ENCODE measurements at regions not wholly inside any gene's neighbourhood (a gene's known extent, or its start where the extent isn't known, plus 50 kb on each side); places are given as distances from the start of the nearest gene placed in this dataset.

- Mint-ChIP-seq H3K9me3 (peaks cover 0 to 3% (median 0%) of the 10 kb centered on the region in 7 donors), H3K27me3 (ENCODE audit: low read depth in 3 of 3) (no peaks in the 10 kb centered on the region), H3K4me3 (no peak overlapping the region), H3K36me3 (peaks cover 1 to 2% of the 10 kb centered on the region in 2 donors), H3K4me1 (peaks cover 42% of the 10 kb centered on the region), H3K27ac (no peak overlapping the region)
- Histone ChIP-seq H3K4me1 (ENCODE audit: control insufficient read depth in 1 of 2, insufficient read depth in 2 of 2, low read length in 2 of 2) (peaks cover 36 to 42% of the 10 kb centered on the region in 2 donors), H3K36me3 (replicated peaks in 1 of 2; ENCODE audit: control insufficient read depth in 1 of 2, insufficient read depth in 2 of 2, low read length in 2 of 2) (no peaks in the 10 kb centered on the region), H3K4me2 (replicated peaks; ENCODE audit: extremely low read depth, low read length, poor library complexity, severe bottlenecking) (no peak overlapping the region), H3K27me3 (ENCODE audit: control insufficient read depth in 2 of 2, insufficient read depth in 2 of 2, low read length in 2 of 2) (no peaks in the 10 kb centered on the region), H3K9ac (ENCODE audit: insufficient read depth, low read length, poor library complexity, severe bottlenecking) (no peak overlapping the region), H3K9me3 (replicated peaks in 1 of 2; ENCODE audit: control insufficient read depth in 1 of 2, insufficient read depth in 1 of 2, low read length in 2 of 2) (no peaks in the 10 kb centered on the region), H3K4me3 (replicated peaks in 1 of 3; ENCODE audit: low read depth in 2 of 3, low read length in 3 of 3) (no peak overlapping the region), H3K27ac (ENCODE audit: low read depth in 1 of 2, low read length in 2 of 2) (no peak overlapping the region), H2AFZ (ENCODE audit: insufficient read depth, low read depth, low read length, poor library complexity, severe bottlenecking) (no peak overlapping the region), H4K20me1 (ENCODE audit: insufficient read depth, low read length) (no peaks in the 10 kb centered on the region), H3K79me2 (ENCODE audit: insufficient read depth, low read length) (no peaks in the 10 kb centered on the region)
- DNase-seq: no peak
- intact Hi-C loops (cut with micrococcal nuclease): loop anchor here in 1 of 2 donors (10.0 kb wide), 2 partner anchors 46 to 134 kb away; partner anchors contain the start of gene TGFBR2
- WGBS (ENCODE audit: insufficient coverage): no CpG with 5 or more reads among the region's 2 CpGs
- no peak for TF ChIP-seq CTCF (IDR thresholded peaks at IDR 0.05)
These were observed 135.3 kb upstream of the TGFBR2 start for GRCh38 chr3:30471066-30471465.

- no peak for TF ChIP-seq CTCF (IDR thresholded peaks at IDR 0.05)
- intact Hi-C loops (cut with micrococcal nuclease): loop anchor here in 1 of 2 donors (10.0 kb wide), 2 partner anchors 47 to 133 kb away; partner anchors contain the start of gene TGFBR2
These were observed 134.5 kb upstream of the TGFBR2 start for GRCh38 chr3:30471796-30472489.

More at GRCh38 chr3:30471796-30472489, 134.5 kb upstream of the TGFBR2 start:
- H3K79me2 ChIP-seq (ENCODE audit: insufficient read depth, low read length): no peaks in the 10 kb centered on the region
- H3K27ac ChIP-seq (ENCODE audit: low read depth in 1 of 2, low read length in 2 of 2): no peak overlapping the region
- DNase-seq: peak in 1 of 3 donors; percentile 4
- no peak overlapping the region for H2AFZ ChIP-seq (ENCODE audit: insufficient read depth, low read depth, low read length, poor library complexity, severe bottlenecking)
- no peaks in the 10 kb centered on the region for H3K9me3 ChIP-seq (replicated peaks in 1 of 2; ENCODE audit: control insufficient read depth in 1 of 2, insufficient read depth in 1 of 2, low read length in 2 of 2)
- H3K36me3 ChIP-seq (replicated peaks in 1 of 2; ENCODE audit: control insufficient read depth in 1 of 2, insufficient read depth in 2 of 2, low read length in 2 of 2): no peaks in the 10 kb centered on the region
- Mint-ChIP-seq H3K4me1 (peaks cover 47% of the 10 kb centered on the region), H3K9me3 (peaks cover 0 to 3% (median 0%) of the 10 kb centered on the region in 7 donors), H3K36me3 (peaks cover 1 to 2% of the 10 kb centered on the region in 2 donors), H3K4me3 (no peak overlapping the region), H3K27ac (no peak overlapping the region), H3K27me3 (ENCODE audit: low read depth in 3 of 3) (no peaks in the 10 kb centered on the region)
- peaks cover 44 to 50% of the 10 kb centered on the region in 2 donors for H3K4me1 ChIP-seq (ENCODE audit: control insufficient read depth in 1 of 2, insufficient read depth in 2 of 2, low read length in 2 of 2)
- no peak overlapping the region for H3K9ac ChIP-seq (ENCODE audit: insufficient read depth, low read length, poor library complexity, severe bottlenecking)
- H4K20me1 ChIP-seq (ENCODE audit: insufficient read depth, low read length): no peaks in the 10 kb centered on the region
- no peaks in the 10 kb centered on the region for H3K27me3 ChIP-seq (ENCODE audit: control insufficient read depth in 2 of 2, insufficient read depth in 2 of 2, low read length in 2 of 2)
- no peak overlapping the region for H3K4me3 ChIP-seq (replicated peaks in 1 of 3; ENCODE audit: low read depth in 2 of 3, low read length in 3 of 3)
- no peak overlapping the region for H3K4me2 ChIP-seq (replicated peaks; ENCODE audit: extremely low read depth, low read length, poor library complexity, severe bottlenecking)

Measured in CD14-positive monocyte (primary cell).